MM.1S (cell line): ENCODE measurements at regions not wholly inside any gene's neighbourhood (a gene's known extent, or its start where the extent isn't known, plus 50 kb on each side); places are given as distances from the start of the nearest gene placed in this dataset.

Experiments
- DNase-seq: peaks from one replicate; pipeline ENCODE4 v3.0.0-alpha.2; 2015
- H2AFZ ChIP-seq: fragments of 300-600 bp; sonication (generic); 2 replicates; pipeline ENCODE4 v1.6.0; 2016; ENCODE audit warnings: antibody characterized with exemption, low read length
- H3F3A ChIP-seq: fragments of 300-600 bp; sonication (generic); 2 replicates; pipeline ENCODE4 v1.6.1; 2016; ENCODE audit warnings: mild to moderate bottlenecking, antibody characterized with exemption, low read length, moderate library complexity, mixed read lengths; ENCODE audit not compliant: insufficient read depth
- H3K27ac ChIP-seq: fragments of 300-600 bp; sonication (generic); 2 replicates; pipeline ENCODE4 v1.5.1; 2016; ENCODE audit warnings: mild to moderate bottlenecking, low read length
- H3K27me3 ChIP-seq: fragments of 300-600 bp; sonication (generic); replicated peaks from 2 replicates; pipeline ENCODE4 v1.6.0; 2016; ENCODE audit warnings: low read length; ENCODE audit not compliant: insufficient read depth
- H3K36me3 ChIP-seq: fragments of 300-600 bp; sonication (generic); replicated peaks from 2 replicates; pipeline ENCODE4 v1.6.1; 2016; ENCODE audit warnings: mild to moderate bottlenecking, low read length, mixed read lengths; ENCODE audit not compliant: insufficient read depth
- H3K4me1 ChIP-seq: fragments of 300-600 bp; sonication (generic); 2 replicates; pipeline ENCODE4 v1.6.1; 2016; ENCODE audit warnings: low read length, mixed read lengths
- H3K4me2 ChIP-seq: fragments of 300-600 bp; sonication (generic); 2 replicates; pipeline ENCODE4 v1.6.0; 2016; ENCODE audit warnings: low read depth, low read length
- H3K4me3 ChIP-seq: fragments of 300-600 bp; sonication (generic); 2 replicates; pipeline ENCODE4 v1.5.1; 2016; ENCODE audit warnings: low read length, mixed read lengths
- H3K79me2 ChIP-seq: fragments of 300-600 bp; sonication (generic); 2 replicates; pipeline ENCODE4 v1.6.1; 2016; ENCODE audit warnings: mixed run types, low read length, mixed read lengths
- H3K9ac ChIP-seq: fragments of 300-600 bp; sonication (generic); 2 replicates; pipeline ENCODE4 v1.6.1; 2016; ENCODE audit warnings: low read length, mixed read lengths
- H3K9me2 ChIP-seq: fragments of 300-600 bp; sonication (generic); replicated peaks from 2 replicates; pipeline ENCODE4 v1.6.1; 2016; ENCODE audit warnings: mild to moderate bottlenecking, low read length, mixed read lengths; ENCODE audit not compliant: insufficient read depth
- H3K9me3 ChIP-seq: fragments of 300-600 bp; sonication (generic); replicated peaks from 2 replicates; pipeline ENCODE4 v1.6.1; 2016; ENCODE audit warnings: mild to moderate bottlenecking, low read length, mixed read lengths; ENCODE audit not compliant: insufficient read depth
- H4K20me1 ChIP-seq: fragments of 300-600 bp; sonication (generic); 2 replicates; pipeline ENCODE4 v1.6.1; 2016; ENCODE audit warnings: mild to moderate bottlenecking, low read length, moderate library complexity, mixed read lengths; ENCODE audit not compliant: insufficient read depth
- CTCF ChIP-seq: fragments of 300-600 bp; sonication (generic); IDR thresholded peaks from 2 replicates; pipeline ENCODE4 v1.5.1; 2016; ENCODE audit warnings: antibody characterized with exemption, low read length, mixed read lengths
- EZH2 ChIP-seq: fragments of 300-600 bp; sonication (generic); optimal IDR thresholded peaks from 2 replicates; pipeline ENCODE3; 2017; ENCODE audit warnings: low read depth, mild to moderate bottlenecking, antibody characterized with exemption, low read length, mixed read lengths
- EZH2phosphoT487 ChIP-seq: fragments of 300-600 bp; sonication (generic); IDR thresholded peaks from 2 replicates; pipeline ENCODE4 v1.6.1; 2018; ENCODE audit warnings: antibody characterized with exemption, low read length

GRCh38 chr6:103153016-103153415 is 1706.7 kb downstream of the HACE1 start:
- TF ChIP-seq EZH2phosphoT487 (no peak), EZH2 (no peak), CTCF (no peak)
- no peaks in the 10 kb centered on the region for H3K4me1 ChIP-seq
- no peaks in the 10 kb centered on the region for H3F3A ChIP-seq

GRCh38 chr6:103142902-103143301 is 1716.8 kb downstream of the HACE1 start:
- TF ChIP-seq EZH2 (no peak), CTCF (no peak)
- Histone ChIP-seq H3K79me2 (no peaks in the 10 kb centered on the region), H3K4me1 (no peaks in the 10 kb centered on the region)

More at GRCh38 chr6:103153016-103153415, 1706.7 kb downstream of the HACE1 start:
- Histone ChIP-seq H3K27me3 (no peaks in the 10 kb centered on the region), H3K9me2 (no peaks in the 10 kb centered on the region), H2AFZ (no peak overlapping the region), H3K9ac (no peak overlapping the region), H3K36me3 (no peaks in the 10 kb centered on the region), H3K9me3 (no peaks in the 10 kb centered on the region), H3K27ac (no peak overlapping the region), H3K4me2 (no peak overlapping the region), H4K20me1 (no peaks in the 10 kb centered on the region), H3K4me3 (no peak overlapping the region), H3K79me2 (no peaks in the 10 kb centered on the region)
- no peak for DNase-seq

GRCh38 chr6:103140308-103141027 is 1719.3 kb downstream of the HACE1 start:
- no peak overlapping the region for H3K4me3 ChIP-seq
- H3K36me3 ChIP-seq: no peaks in the 10 kb centered on the region
- no peaks in the 10 kb centered on the region for H3K9me3 ChIP-seq
- no peaks in the 10 kb centered on the region for H3K4me1 ChIP-seq
- H3F3A ChIP-seq: no peaks in the 10 kb centered on the region
- H3K27ac ChIP-seq: no peak overlapping the region
- H3K4me2 ChIP-seq: no peak overlapping the region
- H2AFZ ChIP-seq: no peak overlapping the region
- TF ChIP-seq CTCF: no peak
- no peak for TF ChIP-seq EZH2
- TF ChIP-seq EZH2phosphoT487: no peak
- DNase-seq: no peak
- no peaks in the 10 kb centered on the region for H3K9me2 ChIP-seq
- H3K27me3 ChIP-seq: no peaks in the 10 kb centered on the region
- no peak overlapping the region for H3K9ac ChIP-seq
- H4K20me1 ChIP-seq: no peaks in the 10 kb centered on the region
- no peaks in the 10 kb centered on the region for H3K79me2 ChIP-seq

More at GRCh38 chr6:103142902-103143301, 1716.8 kb downstream of the HACE1 start:
- Histone ChIP-seq H3K4me3 (no peak overlapping the region), H2AFZ (no peak overlapping the region), H3K27ac (no peak overlapping the region), H3K36me3 (no peaks in the 10 kb centered on the region), H3K27me3 (no peaks in the 10 kb centered on the region), H3K9ac (no peak overlapping the region), H4K20me1 (no peaks in the 10 kb centered on the region), H3K4me2 (no peak overlapping the region), H3K9me3 (no peaks in the 10 kb centered on the region), H3K9me2 (no peaks in the 10 kb centered on the region), H3F3A (no peaks in the 10 kb centered on the region)
- no peak for DNase-seq
